ENCODE measurements at regions not wholly inside any gene's neighbourhood (a gene's known extent, or its start where the extent isn't known, plus 50 kb on each side); places are given as distances from the start of the nearest gene placed in this dataset.

- Histone ChIP-seq H3K9me3 (ENCODE audit: control insufficient read depth in 4 of 4, low read length in 3 of 4) (no peaks in the 10 kb centered on the region), H3K27ac (ENCODE audit: low read depth in 1 of 2, low read length in 2 of 2) (no peak overlapping the region), H3K9ac (ENCODE audit: low read depth in 1 of 2, low read length in 2 of 2) (no peak overlapping the region), H3K4me3 (ENCODE audit: low read depth in 1 of 3, low read length in 3 of 3) (no peak overlapping the region), H3K27me3 (ENCODE audit: control insufficient read depth in 4 of 4, insufficient read depth in 4 of 4, low read length in 3 of 4) (no peaks in the 10 kb centered on the region), H3K4me1 (ENCODE audit: control insufficient read depth in 4 of 4, insufficient read depth in 4 of 4, low read length in 3 of 4) (no peaks in the 10 kb centered on the region), H3K36me3 (ENCODE audit: control insufficient read depth in 4 of 4, insufficient read depth in 3 of 4, low read depth in 1 of 4, low read length in 3 of 4) (no peaks in the 10 kb centered on the region)
- TF ChIP-seq EGR1 (IDR thresholded peaks at IDR 0.05; ENCODE audit: low read depth in 2 of 2), result no peak
- no peak for TF ChIP-seq GABPA (IDR thresholded peaks at IDR 0.05 in 1 of 2, conservative IDR thresholded peaks at IDR 0.05 in 1 of 2)
- TF ChIP-seq REST (IDR thresholded peaks at IDR 0.05), result no peak
- no peak for TF ChIP-seq ATF3 (IDR thresholded peaks at IDR 0.05)
- TF ChIP-seq SP1 (IDR thresholded peaks at IDR 0.05), result no peak
- no peak for TF ChIP-seq JUND (IDR thresholded peaks at IDR 0.05)
- no peak for TF ChIP-seq HNF4A (conservative IDR thresholded peaks at IDR 0.05)
- TF ChIP-seq RAD21 (IDR thresholded peaks at IDR 0.05), result no peak
- no peak for TF ChIP-seq FOXA2 (IDR thresholded peaks at IDR 0.05)
- TF ChIP-seq RXRA (IDR thresholded peaks at IDR 0.05), result no peak
- TF ChIP-seq ZBTB33 (IDR thresholded peaks at IDR 0.05), result no peak
- no peak for TF ChIP-seq TAF1 (conservative IDR thresholded peaks at IDR 0.05)
- no peak for TF ChIP-seq FOXA1 (IDR thresholded peaks at IDR 0.05)
- DNase-seq (ENCODE audit: low spot score), result no peak
These were observed 783.0 kb downstream of the TENT5A start for GRCh38 chr6:80969439-80969838.

DNA sequence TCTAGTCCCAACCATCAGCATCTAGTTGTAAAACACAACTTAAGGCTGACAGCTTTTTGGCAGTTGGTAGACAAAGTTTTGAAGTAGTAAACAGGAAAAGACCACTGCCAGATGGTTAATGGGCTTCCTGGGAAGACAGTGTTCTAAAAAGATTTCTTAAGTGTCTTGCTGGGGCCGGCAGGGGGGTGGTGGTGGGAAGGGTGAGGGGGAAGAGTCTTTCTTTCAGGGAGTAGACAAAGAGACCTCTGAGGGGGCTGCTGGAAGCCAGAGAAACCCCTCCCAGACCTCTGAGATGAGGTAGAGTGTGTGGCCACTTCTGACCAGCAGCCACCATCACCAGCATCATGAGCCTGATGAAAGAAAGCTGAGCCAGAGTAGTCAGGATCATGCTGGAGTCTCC lies 784.9 kb downstream of the TENT5A start:
- TF ChIP-seq JUND (IDR thresholded peaks at IDR 0.05) (no peak), EGR1 (IDR thresholded peaks at IDR 0.05; ENCODE audit: low read depth in 2 of 2) (no peak), NR2F2 (IDR thresholded peaks at IDR 0.05) (no peak), FOXA2 (IDR thresholded peaks at IDR 0.05) (no peak), HNF4G (IDR thresholded peaks at IDR 0.05) (no peak), ZBTB33 (IDR thresholded peaks at IDR 0.05) (no peak), RXRA (IDR thresholded peaks at IDR 0.05) (no peak), GABPA (IDR thresholded peaks at IDR 0.05 in 1 of 2, conservative IDR thresholded peaks at IDR 0.05 in 1 of 2) (no peak), REST (IDR thresholded peaks at IDR 0.05) (no peak)
- Histone ChIP-seq H3K9ac (ENCODE audit: low read depth in 1 of 2, low read length in 2 of 2) (no peak overlapping the region), H3K27ac (ENCODE audit: low read depth in 1 of 2, low read length in 2 of 2) (no peak overlapping the region), H3K4me3 (ENCODE audit: low read depth in 1 of 3, low read length in 3 of 3) (no peak overlapping the region), H3K9me3 (ENCODE audit: control insufficient read depth in 4 of 4, low read length in 3 of 4) (no peaks in the 10 kb centered on the region), H3K36me3 (ENCODE audit: control insufficient read depth in 4 of 4, insufficient read depth in 3 of 4, low read depth in 1 of 4, low read length in 3 of 4) (no peaks in the 10 kb centered on the region), H3K27me3 (ENCODE audit: control insufficient read depth in 4 of 4, insufficient read depth in 4 of 4, low read length in 3 of 4) (no peaks in the 10 kb centered on the region), H3K4me1 (ENCODE audit: control insufficient read depth in 4 of 4, insufficient read depth in 4 of 4, low read length in 3 of 4) (no peaks in the 10 kb centered on the region)
- 28% methylated on average over 1 of the region's 1 CpG for WGBS
- DNase-seq (ENCODE audit: low spot score), result no peak
